HepG2 (cell line): ENCODE measurements at regions not wholly inside any gene's neighbourhood (a gene's known extent, or its start where the extent isn't known, plus 50 kb on each side); places are given as distances from the start of the nearest gene placed in this dataset.

Experiments
- ATF6 ChIP-seq: sonication (generic); formaldehyde crosslinking; conservative IDR thresholded peaks from 2 replicates; pipeline ENCODE4 v1.4.0; 2020; ENCODE audit warnings: missing genetic modification reagents
- E2F5 ChIP-seq: sonication (generic); formaldehyde crosslinking; conservative IDR thresholded peaks from 2 replicates; pipeline ENCODE4 v1.4.0; 2020; ENCODE audit warnings: missing genetic modification reagents
- ELF1 ChIP-seq: sonication (generic); formaldehyde crosslinking; IDR thresholded peaks from 2 replicates; pipeline ENCODE4 v1.4.0; 2020; ENCODE audit warnings: missing genetic modification reagents
- GFI1 ChIP-seq: sonication (generic); formaldehyde crosslinking; IDR thresholded peaks from 2 replicates; pipeline ENCODE4 v1.5.0; 2020; ENCODE audit warnings: missing genetic modification reagents, mild to moderate bottlenecking, borderline replicate concordance
- GRHL1 ChIP-seq: sonication (generic); formaldehyde crosslinking; conservative IDR thresholded peaks from 2 replicates; pipeline ENCODE4 v1.8.0; 2022; ENCODE audit warnings: missing genetic modification reagents
- MED8 ChIP-seq: sonication (generic); formaldehyde crosslinking; IDR thresholded peaks from 2 replicates; pipeline ENCODE4 v1.8.1; 2023; ENCODE audit warnings: mild to moderate bottlenecking, missing genetic modification reagents; ENCODE audit not compliant: insufficient replicate concordance
- MIXL1 ChIP-seq: IDR thresholded peaks from 2 replicates; pipeline ENCODE4 v1.6.1; 2016
- NCOA2 ChIP-seq: sonication (generic); formaldehyde crosslinking; IDR thresholded peaks from 2 replicates; pipeline ENCODE4 v1.8.0; 2022; ENCODE audit warnings: inconsistent platforms
- NR3C1 ChIP-seq: sonication (generic); formaldehyde crosslinking; IDR thresholded peaks from 2 replicates; pipeline ENCODE4 v1.4.0; 2020; ENCODE audit warnings: missing genetic modification reagents
- WIZ ChIP-seq: sonication (generic); formaldehyde crosslinking; IDR thresholded peaks from 2 replicates; pipeline ENCODE4 v1.5.1; 2020; ENCODE audit warnings: mild to moderate bottlenecking, missing genetic modification reagents
- ZNF282 ChIP-seq: fragments of 450-650 bp; IDR thresholded peaks from 2 replicates; pipeline ENCODE4 v1.6.1; 2018; ENCODE audit not compliant: partially characterized antibody
- ZNF747 ChIP-seq: sonication (generic); formaldehyde crosslinking; IDR thresholded peaks from 2 replicates; pipeline ENCODE4 v1.8.1; 2023; ENCODE audit warnings: missing genetic modification reagents, mild to moderate bottlenecking, borderline replicate concordance

- TF ChIP-seq MED8 (CRISPR knock-in tag) (no peak), ZNF282 (no peak), GRHL1 (no peak), E2F5 (CRISPR knock-in tag) (no peak), ZNF747 (CRISPR knock-in tag) (no peak), NCOA2 (CRISPR knock-in tag) (no peak), NR3C1 (CRISPR knock-in tag) (no peak), WIZ (CRISPR knock-in tag) (no peak), ATF6 (CRISPR knock-in tag) (no peak), ELF1 (no peak), MIXL1 (CRISPR knock-in tag) (no peak), GFI1 (CRISPR knock-in tag) (no peak)
These were observed 332.1 kb upstream of the DYNLRB2 start (continued) for GRCh38 chr16:80208743-80209142.
